ENCODE measurements at regions not wholly inside any gene's neighbourhood (a gene's known extent, or its start where the extent isn't known, plus 50 kb on each side); places are given as distances from the start of the nearest gene placed in this dataset.

- FAIRE-seq (no peak), DNase-seq (ENCODE audit: low read depth, low spot score) (no peak), ATAC-seq (no peak)
- Histone ChIP-seq H3K4me3 (no peak overlapping the region), H3K4me2 (ENCODE audit: control insufficient read depth, insufficient read depth) (no peak overlapping the region), H3K27me3 (replicated peaks in 1 of 2; ENCODE audit: control insufficient read depth in 2 of 2, insufficient read depth in 2 of 2, low read length in 1 of 2) (no peaks in the 10 kb centered on the region; a peak in 1 of 4 replicates), H4K20me1 (ENCODE audit: control insufficient read depth, insufficient read depth) (no peaks in the 10 kb centered on the region), H3K9me3 (replicated peaks; ENCODE audit: control insufficient read depth, insufficient read depth, low read length) (no peaks in the 10 kb centered on the region; the same call in 2 of the 3 replicates), H2AFZ (ENCODE audit: control insufficient read depth, low read depth, low read length) (no peak overlapping the region), H3K79me2 (ENCODE audit: control insufficient read depth, insufficient read depth, low read length) (no peaks in the 10 kb centered on the region), H3K36me3 (ENCODE audit: control insufficient read depth in 2 of 2, insufficient read depth in 2 of 2, low read length in 1 of 2) (no peaks in the 10 kb centered on the region), H3K9ac (ENCODE audit: control insufficient read depth, insufficient read depth, low read length) (no peak overlapping the region), H3K4me1 (ENCODE audit: control insufficient read depth, insufficient read depth, low read length) (no peaks in the 10 kb centered on the region), H3K27ac (ENCODE audit: control insufficient read depth, insufficient read depth) (no peak overlapping the region)
- ChIA-PET SMC1A (ENCODE audit: uncharacterized antibody, unreplicated experiment) (interaction anchor here (1.8 kb wide), 1 partner anchor 66 kb away, joined by 4 read pairs; no protein-coding TSS in a partner anchor), RAD21 (ENCODE audit: unreplicated experiment) (no interaction called here), CTCF (no interaction called here), POLR2A (no interaction called here)
- no TSS peak for BruUV-seq (replicated peaks)
- TF ChIP-seq ASH2L (IDR thresholded peaks at IDR 0.05; ENCODE audit: borderline replicate concordance, low read depth): no peak
- TF ChIP-seq SMAD1 (IDR thresholded peaks at IDR 0.05; ENCODE audit: low read depth, partially characterized antibody): no peak
- no peak for TF ChIP-seq MYC (IDR thresholded peaks at IDR 0.05; ENCODE audit: insufficient read depth, insufficient read length, insufficient replicate concordance, low read length, severe bottlenecking)
- no peak for TF ChIP-seq BRCA1 (IDR thresholded peaks at IDR 0.05; ENCODE audit: low read depth, low read length)
- TF ChIP-seq BMI1 (IDR thresholded peaks at IDR 0.05; ENCODE audit: borderline replicate concordance): no peak
- TF ChIP-seq NRF1 (conservative IDR thresholded peaks at IDR 0.05; ENCODE audit: low read depth, low read length): no peak
- no peak for TF ChIP-seq FOXK2 (IDR thresholded peaks at IDR 0.05)
- TF ChIP-seq USF2 (IDR thresholded peaks at IDR 0.05; ENCODE audit: borderline replicate concordance, low read depth, low read length): no peak
- TF ChIP-seq E2F8 (IDR thresholded peaks at IDR 0.05; ENCODE audit: low read depth, partially characterized antibody): no peak
- no peak for TF ChIP-seq SREBF2 (IDR thresholded peaks at IDR 0.05; ENCODE audit: low read length)
- no peak for TF ChIP-seq CTCF (IDR thresholded peaks at IDR 0.05 in 2 of 3, conservative IDR thresholded peaks at IDR 0.05 in 1 of 3; ENCODE audit: control insufficient read depth in 2 of 3, extremely low read depth in 1 of 3, insufficient read depth in 1 of 3, low read depth in 3 of 3, low read length in 3 of 3)
- WGBS (ENCODE audit: insufficient coverage, insufficient replicate concordance, low lambda C conversion rate, missing lambda C conversion rate): 93% methylated on average over 1 of the region's 1 CpG
- in situ Hi-C loops (cut with MboI) (no loop called here), intact Hi-C loops (cut with micrococcal nuclease; ENCODE audit: unreplicated experiment) (no loop called here)
Observed at GRCh38 chr1:203407296-203407695, 56.4 kb upstream of the FMOD start.

Data from GM12878 (cell line).